ENCODE measurements at regions not wholly inside any gene's neighbourhood (a gene's known extent, or its start where the extent isn't known, plus 50 kb on each side); places are given as distances from the start of the nearest gene placed in this dataset.

DNA sequence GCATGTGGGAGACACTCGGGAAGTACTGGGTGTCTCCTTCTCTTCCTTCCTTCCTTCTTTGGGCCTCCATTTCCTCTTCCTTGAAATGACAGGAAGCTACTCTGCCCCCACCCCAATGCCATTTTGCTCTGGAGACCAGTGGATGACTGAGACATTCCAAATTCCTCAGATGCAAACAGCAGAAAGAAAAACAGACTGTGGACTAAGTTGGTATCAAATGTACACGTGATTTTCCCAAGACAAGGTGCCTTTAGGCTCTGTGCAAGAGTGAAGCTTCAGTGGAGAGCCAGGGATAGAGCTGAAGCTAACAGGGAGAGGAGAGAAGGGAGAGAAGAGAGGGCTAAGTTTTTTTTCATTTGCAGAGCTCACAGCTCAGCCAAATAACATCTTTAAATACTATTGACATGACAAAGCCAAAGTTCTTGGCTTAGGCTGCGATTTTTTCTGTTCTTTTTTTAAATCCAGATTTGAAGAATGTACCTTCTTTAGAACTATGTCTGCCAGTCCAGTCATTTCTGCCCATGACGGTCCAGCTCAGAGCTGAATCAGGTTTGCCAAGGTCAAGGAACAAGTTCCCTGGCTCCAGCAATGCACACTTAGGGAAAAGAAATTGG is 84.5 kb upstream of the LCLAT1 start:
- TF ChIP-seq, protein P1, sequence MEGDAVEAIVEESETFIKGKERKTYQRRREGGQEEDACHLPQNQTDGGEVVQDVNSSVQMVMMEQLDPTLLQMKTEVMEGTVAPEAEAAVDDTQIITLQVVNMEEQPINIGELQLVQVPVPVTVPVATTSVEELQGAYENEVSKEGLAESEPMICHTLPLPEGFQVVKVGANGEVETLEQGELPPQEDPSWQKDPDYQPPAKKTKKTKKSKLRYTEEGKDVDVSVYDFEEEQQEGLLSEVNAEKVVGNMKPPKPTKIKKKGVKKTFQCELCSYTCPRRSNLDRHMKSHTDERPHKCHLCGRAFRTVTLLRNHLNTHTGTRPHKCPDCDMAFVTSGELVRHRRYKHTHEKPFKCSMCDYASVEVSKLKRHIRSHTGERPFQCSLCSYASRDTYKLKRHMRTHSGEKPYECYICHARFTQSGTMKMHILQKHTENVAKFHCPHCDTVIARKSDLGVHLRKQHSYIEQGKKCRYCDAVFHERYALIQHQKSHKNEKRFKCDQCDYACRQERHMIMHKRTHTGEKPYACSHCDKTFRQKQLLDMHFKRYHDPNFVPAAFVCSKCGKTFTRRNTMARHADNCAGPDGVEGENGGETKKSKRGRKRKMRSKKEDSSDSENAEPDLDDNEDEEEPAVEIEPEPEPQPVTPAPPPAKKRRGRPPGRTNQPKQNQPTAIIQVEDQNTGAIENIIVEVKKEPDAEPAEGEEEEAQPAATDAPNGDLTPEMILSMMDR (IDR thresholded peaks at IDR 0.05; ENCODE audit: borderline replicate concordance, control extremely low read depth, extremely low read depth, insufficient read depth, missing control alignments): no peak
- DNase-seq (ENCODE audit: low spot score): no peak
- in situ Hi-C loops (cut with MboI; ENCODE audit: low sequenced_read_pairs, unreplicated experiment): no loop called here

DNA sequence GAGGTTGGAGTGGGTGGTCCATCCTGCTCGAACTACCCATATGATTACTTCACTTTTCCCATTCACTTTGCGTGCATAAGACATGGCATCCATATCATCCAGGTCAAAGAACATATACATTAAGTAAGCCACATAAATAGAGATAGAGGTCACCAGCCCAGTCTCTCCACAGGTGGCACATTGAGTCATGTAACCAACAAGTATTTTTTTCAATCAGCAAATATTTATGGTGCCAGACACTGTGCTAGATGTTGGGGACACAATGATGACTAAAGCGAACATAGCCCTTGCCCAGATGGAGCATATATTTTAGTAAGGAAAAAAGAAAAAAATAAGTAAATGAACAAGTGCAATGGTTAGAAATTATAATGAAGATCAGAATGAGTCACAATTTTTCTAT is 83.6 kb upstream of the LCLAT1 start:
- in situ Hi-C loops (cut with MboI; ENCODE audit: low sequenced_read_pairs, unreplicated experiment): no loop called here
- DNase-seq (ENCODE audit: low spot score): no peak
- TF ChIP-seq, protein P1 (IDR thresholded peaks at IDR 0.05; ENCODE audit: borderline replicate concordance, control extremely low read depth, extremely low read depth, insufficient read depth, missing control alignments): no peak

DNA sequence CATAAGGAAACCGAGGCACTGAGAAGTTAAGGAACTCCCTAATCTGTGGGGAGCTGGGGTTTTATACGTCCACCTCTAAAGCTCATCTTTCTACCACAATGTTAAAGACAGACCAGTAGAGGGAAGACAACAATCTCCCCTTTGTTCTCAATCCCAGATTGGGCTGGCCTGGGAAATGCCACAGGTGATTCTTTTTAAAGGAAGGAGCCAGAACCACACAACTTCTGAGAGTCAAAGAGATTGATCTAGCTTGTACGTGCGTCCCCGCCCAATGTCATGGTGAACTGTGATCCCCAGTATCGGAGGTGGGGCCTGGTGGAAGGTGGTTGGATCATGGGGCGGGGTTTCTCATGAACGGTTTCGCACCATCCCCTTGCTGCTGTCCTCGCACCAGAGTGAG is 81.8 kb upstream of the LCLAT1 start:
- in situ Hi-C loops (cut with MboI; ENCODE audit: low sequenced_read_pairs, unreplicated experiment): no loop called here
- no peak for DNase-seq (ENCODE audit: low spot score)
- TF ChIP-seq, protein P1 (IDR thresholded peaks at IDR 0.05; ENCODE audit: borderline replicate concordance, control extremely low read depth, extremely low read depth, insufficient read depth, missing control alignments): no peak

DNA sequence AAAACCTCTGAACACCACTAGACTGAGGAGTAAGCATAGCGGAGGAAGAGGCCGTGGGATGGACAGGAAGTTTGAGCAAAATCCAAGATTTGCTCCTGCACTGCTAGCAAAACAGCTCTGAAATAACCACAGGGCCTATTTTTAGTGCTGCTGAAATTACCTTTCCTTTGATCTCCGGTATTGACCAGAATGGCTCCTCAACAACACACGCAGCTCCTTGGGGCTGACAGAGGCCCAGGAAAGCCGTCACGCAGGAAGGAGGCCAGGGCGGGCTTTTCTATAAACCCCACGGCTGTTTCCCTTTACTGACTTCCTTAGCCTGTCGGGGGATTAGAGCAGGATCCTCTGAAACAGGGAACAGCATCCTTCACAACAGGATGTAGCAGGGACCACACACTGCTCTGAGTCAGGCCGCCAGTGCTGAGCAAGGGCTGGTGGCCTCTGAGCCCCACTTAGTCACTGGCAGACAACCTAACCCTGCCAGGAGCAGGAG is 80.8 kb upstream of the LCLAT1 start:
- DNase-seq (ENCODE audit: low spot score): peak; percentile 39
- TF ChIP-seq, protein P1 (IDR thresholded peaks at IDR 0.05; ENCODE audit: borderline replicate concordance, control extremely low read depth, extremely low read depth, insufficient read depth, missing control alignments): no peak
- in situ Hi-C loops (cut with MboI; ENCODE audit: low sequenced_read_pairs, unreplicated experiment): no loop called here

DNA sequence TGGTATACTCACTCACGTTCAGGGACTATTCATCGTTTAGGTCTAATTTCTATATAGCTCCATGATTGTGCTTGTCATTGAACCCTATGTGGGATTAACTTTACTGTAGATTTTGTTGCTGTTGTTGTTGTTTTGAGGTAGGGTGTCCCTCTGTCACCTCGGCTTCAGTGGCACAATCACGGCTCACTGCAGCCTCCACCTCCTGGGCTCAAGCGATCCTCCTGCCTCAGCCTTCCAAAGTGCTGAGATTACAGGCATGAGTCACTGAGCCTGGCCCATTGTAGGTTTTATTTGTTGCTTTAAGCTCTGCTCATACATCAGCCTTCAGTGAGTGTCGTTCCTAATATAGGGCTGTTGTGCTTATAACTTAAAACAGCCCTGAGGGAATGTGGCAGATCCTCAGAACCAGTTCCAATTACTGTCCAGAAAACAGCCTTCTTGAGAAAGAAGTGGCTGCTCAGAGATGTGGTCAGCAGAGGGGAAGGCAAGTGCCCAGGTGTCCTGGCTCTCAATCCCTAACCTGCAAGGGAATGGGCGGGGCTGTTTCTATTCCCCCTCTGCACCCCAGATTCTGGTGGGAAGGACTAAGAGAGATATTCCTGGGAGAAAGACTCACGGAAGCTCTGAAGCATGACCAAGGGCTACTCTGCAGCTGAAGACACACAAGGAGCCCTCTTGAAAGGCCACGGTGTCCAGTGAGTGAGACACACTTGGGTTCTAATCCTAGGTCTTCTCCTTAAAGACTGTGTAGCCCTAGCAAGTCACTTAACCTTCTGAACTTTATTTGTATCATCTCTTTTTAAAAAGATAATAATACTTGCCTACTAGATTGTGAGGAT is 79.6 kb upstream of the LCLAT1 start:
- no peak for DNase-seq (ENCODE audit: low spot score)
- TF ChIP-seq, protein P1 (IDR thresholded peaks at IDR 0.05; ENCODE audit: borderline replicate concordance, control extremely low read depth, extremely low read depth, insufficient read depth, missing control alignments): no peak
- in situ Hi-C loops (cut with MboI; ENCODE audit: low sequenced_read_pairs, unreplicated experiment): no loop called here

DNA sequence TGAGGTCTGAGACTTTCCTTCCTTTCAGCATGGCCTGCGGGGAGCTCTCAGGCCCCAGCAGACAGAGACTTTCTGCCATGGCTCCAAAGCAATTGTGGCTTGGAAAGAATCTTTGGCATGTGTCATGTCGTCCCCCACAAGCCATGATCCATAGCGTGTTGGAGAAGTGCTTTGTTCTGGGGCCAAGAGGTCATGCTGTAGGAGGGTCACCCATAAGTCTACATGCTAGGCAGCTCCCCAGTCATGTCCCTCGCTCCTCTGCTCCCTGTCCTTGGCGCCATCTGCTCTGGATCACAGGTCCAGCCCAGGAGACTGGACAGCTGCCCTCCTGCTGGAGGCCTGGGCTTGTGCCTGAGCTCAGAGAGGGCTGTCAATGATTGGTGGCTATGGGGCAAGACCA is 78.8 kb upstream of the LCLAT1 start:
- DNase-seq (ENCODE audit: low spot score): no peak

More for the DNA sequence above, 78.8 kb upstream of the LCLAT1 start:
- TF ChIP-seq, protein P1 (IDR thresholded peaks at IDR 0.05; ENCODE audit: borderline replicate concordance, control extremely low read depth, extremely low read depth, insufficient read depth, missing control alignments): no peak
- in situ Hi-C loops (cut with MboI; ENCODE audit: low sequenced_read_pairs, unreplicated experiment): no loop called here

Measured in GM13976 (cell line).